Ishikawa (cell line): ENCODE measurements at regions not wholly inside any gene's neighbourhood (a gene's known extent, or its start where the extent isn't known, plus 50 kb on each side); places are given as distances from the start of the nearest gene placed in this dataset.

Experiments
- CEBPB ChIP-seq: IDR thresholded peaks from 2 replicates; pipeline ENCODE4 v1.6.1; 2012
- CREB1 ChIP-seq: IDR thresholded peaks from 2 replicates; pipeline ENCODE4 v1.6.1; 2012; ENCODE audit warnings: low read depth
- EGR1 ChIP-seq: IDR thresholded peaks from 2 replicates; pipeline ENCODE4 v1.6.1; 2012
- EP300 ChIP-seq: IDR thresholded peaks from 2 replicates; pipeline ENCODE4 v1.6.1; 2012; ENCODE audit warnings: borderline replicate concordance
- FOXM1 ChIP-seq: IDR thresholded peaks from 2 replicates; pipeline ENCODE4 v1.6.1; 2012; ENCODE audit warnings: low read depth, borderline replicate concordance
- MAX ChIP-seq: IDR thresholded peaks from 2 replicates; pipeline ENCODE4 v1.6.1; 2012
- NFIC ChIP-seq: IDR thresholded peaks from 2 replicates; pipeline ENCODE4 v1.6.1; 2012
- RAD21 ChIP-seq: IDR thresholded peaks from 2 replicates; pipeline ENCODE4 v1.6.1; 2012; ENCODE audit warnings: low read depth
- REST ChIP-seq: IDR thresholded peaks from 2 replicates; pipeline ENCODE4 v1.6.1; 2012; ENCODE audit warnings: low read depth, mild to moderate bottlenecking
- TAF1 ChIP-seq: IDR thresholded peaks from 2 replicates; pipeline ENCODE4 v1.6.1; 2012; ENCODE audit warnings: low read depth, mild to moderate bottlenecking
- TCF12 ChIP-seq: IDR thresholded peaks from 2 replicates; pipeline ENCODE4 v1.6.1; 2012; ENCODE audit warnings: low read depth
- TEAD4 ChIP-seq: IDR thresholded peaks from 2 replicates; pipeline ENCODE4 v1.6.1; 2012
- USF1 ChIP-seq: IDR thresholded peaks from 2 replicates; pipeline ENCODE4 v1.6.1; 2012
- YY1 ChIP-seq: IDR thresholded peaks from 2 replicates; pipeline ENCODE4 v1.6.1; 2012; ENCODE audit warnings: low read depth
- ZBTB7A ChIP-seq: IDR thresholded peaks from 2 replicates; pipeline ENCODE4 v1.6.1; 2012; ENCODE audit warnings: low read depth

- TF ChIP-seq CREB1: no peak
- no peak for TF ChIP-seq TCF12
Observed at GRCh38 chr20:58056921-58057686, 171.3 kb downstream of the ANKRD60 start.

GRCh38 chr20:58056021-58056591, 172.3 kb downstream of the ANKRD60 start:
- no peak for TF ChIP-seq CEBPB
- TF ChIP-seq EP300: no peak
- TF ChIP-seq CREB1: no peak
- TF ChIP-seq MAX: no peak
- TF ChIP-seq YY1: no peak
- no peak for TF ChIP-seq REST
- TF ChIP-seq NFIC: no peak
- TF ChIP-seq RAD21: no peak
- no peak for TF ChIP-seq TAF1
- no peak for TF ChIP-seq ZBTB7A
- TF ChIP-seq TCF12: no peak

GRCh38 chr20:58054780-58055373, 173.6 kb downstream of the ANKRD60 start:
- TF ChIP-seq REST (no peak), CREB1 (no peak), FOXM1 (no peak), ZBTB7A (no peak), CEBPB (no peak), YY1 (no peak), RAD21 (no peak), TCF12 (no peak), EP300 (no peak), USF1 (no peak)

- TF ChIP-seq CREB1 (no peak), FOXM1 (no peak), ZBTB7A (no peak), REST (no peak)
Observed at GRCh38 chr20:58054082-58054779, 174.2 kb downstream of the ANKRD60 start.

- TF ChIP-seq EP300: no peak
- TF ChIP-seq TCF12: no peak
- TF ChIP-seq TAF1: no peak
- no peak for TF ChIP-seq CEBPB
- TF ChIP-seq ZBTB7A: no peak
- no peak for TF ChIP-seq TEAD4
- no peak for TF ChIP-seq MAX
- no peak for TF ChIP-seq RAD21
- no peak for TF ChIP-seq REST
- TF ChIP-seq CREB1: no peak
- no peak for TF ChIP-seq USF1
- TF ChIP-seq YY1: no peak
- TF ChIP-seq FOXM1: no peak
- TF ChIP-seq NFIC: no peak
- TF ChIP-seq EGR1: no peak
Observed at GRCh38 chr20:58053391-58054055, 174.9 kb downstream of the ANKRD60 start.
